Neural cell (in vitro differentiated cells): ENCODE measurements at regions not wholly inside any gene's neighbourhood (a gene's known extent, or its start where the extent isn't known, plus 50 kb on each side); places are given as distances from the start of the nearest gene placed in this dataset.

Source experiments
- H2AFZ ChIP-seq: fragments of 200-600, 300-800 bp; sonication (generic), shearing (Covaris generic); 2 replicates; pipeline ENCODE4 v1.6.0; 2014; ENCODE audit warnings: low read depth, mild to moderate bottlenecking, antibody characterized with exemption, low read length, moderate library complexity
- H3F3A ChIP-seq: fragments of 200-600 bp; shearing (Covaris generic); 2 replicates; pipeline ENCODE4 v1.6.1; 2016; ENCODE audit warnings: mild to moderate bottlenecking, moderate library complexity, mixed read lengths, antibody characterized with exemption, low read length; ENCODE audit not compliant: insufficient read depth, poor library complexity, severe bottlenecking
- H3K27ac ChIP-seq: fragments of 200-600, 300-800 bp; sonication (generic), shearing (Covaris generic); 2 replicates; pipeline ENCODE4 v1.5.1; 2014; ENCODE audit warnings: mild to moderate bottlenecking, low read length, moderate library complexity
- H3K27me3 ChIP-seq: fragments of 300-800, 200-600 bp; sonication (generic), shearing (Covaris generic); 2 replicates; pipeline ENCODE4 v1.6.0; 2014; ENCODE audit warnings: mild to moderate bottlenecking, low read depth, low read length, moderate library complexity; ENCODE audit not compliant: insufficient read depth
- H3K36me3 ChIP-seq: fragments of 300-800, 200-600 bp; sonication (generic), shearing (Covaris generic); 2 replicates; pipeline ENCODE4 v1.5.1; 2014; ENCODE audit warnings: mild to moderate bottlenecking, antibody characterized with exemption, low read length, moderate library complexity; ENCODE audit not compliant: insufficient read depth
- H3K4me2 ChIP-seq: fragments of 300-800, 200-600 bp; sonication (generic), shearing (Covaris generic); 2 replicates; pipeline ENCODE4 v1.6.0; 2014; ENCODE audit warnings: mild to moderate bottlenecking, low read length
- H3K4me3 ChIP-seq: fragments of 300-800, 200-600 bp; sonication (generic), shearing (Covaris generic); 2 replicates; pipeline ENCODE4 v1.5.1; 2014; ENCODE audit warnings: mild to moderate bottlenecking, low read length, moderate library complexity
- H3K79me2 ChIP-seq: fragments of 200-600 bp; shearing (Covaris generic); replicated peaks from 2 replicates; pipeline ENCODE4 v1.6.0; 2014; ENCODE audit warnings: mild to moderate bottlenecking, low read length, moderate library complexity; ENCODE audit not compliant: insufficient read depth
- H3K9ac ChIP-seq: fragments of 300-800, 200-600 bp; sonication (generic), shearing (Covaris generic); 2 replicates; pipeline ENCODE4 v1.6.1; 2016; ENCODE audit warnings: mild to moderate bottlenecking, low read length, mixed read lengths
- H3K9me2 ChIP-seq: fragments of 200-600 bp; shearing (Covaris generic); 2 replicates; pipeline ENCODE4 v1.6.1; 2016; ENCODE audit warnings: mild to moderate bottlenecking, low read length, mixed read lengths; ENCODE audit not compliant: insufficient read depth
- H3K9me3 ChIP-seq: fragments of 200-600, 300-800 bp; sonication (generic), shearing (Covaris generic); 2 replicates; pipeline ENCODE4 v1.6.1; 2016; ENCODE audit warnings: mild to moderate bottlenecking, mixed run types, low read length, moderate library complexity, mixed read lengths
- H4K20me1 ChIP-seq: fragments of 200-600 bp; shearing (Covaris generic); 2 replicates; pipeline ENCODE4 v1.6.1; 2016; ENCODE audit warnings: mild to moderate bottlenecking, mixed run types; ENCODE audit not compliant: insufficient read depth
- EP300 ChIP-seq: fragments of 450-650 bp; conservative IDR thresholded peaks from 2 replicates; pipeline ENCODE4 v1.6.1; 2014; ENCODE audit warnings: antibody characterized with exemption, mild to moderate bottlenecking, moderate library complexity; ENCODE audit not compliant: poor library complexity, severe bottlenecking
- EZH2 ChIP-seq: fragments of 200-600, 300-800 bp; shearing (Covaris generic), sonication (generic); IDR thresholded peaks from 2 replicates; pipeline ENCODE4 v1.6.1; 2014; ENCODE audit warnings: antibody characterized with exemption, low read length, borderline replicate concordance, mild to moderate bottlenecking; ENCODE audit not compliant: insufficient read depth, poor library complexity, severe bottlenecking
- MXI1 ChIP-seq: fragments of 450-650 bp; conservative IDR thresholded peaks from 2 replicates; pipeline ENCODE4 v1.6.1; 2014; ENCODE audit warnings: antibody characterized with exemption, mild to moderate bottlenecking; ENCODE audit not compliant: poor library complexity, severe bottlenecking
- POLR2AphosphoS5 ChIP-seq: IDR thresholded peaks from 2 replicates; pipeline ENCODE4 v1.6.1; 2012
- RAD21 ChIP-seq: fragments of 450-650 bp; conservative IDR thresholded peaks from 2 replicates; pipeline ENCODE4 v1.6.1; 2014; ENCODE audit warnings: antibody characterized with exemption, mild to moderate bottlenecking, moderate library complexity
- SMC3 ChIP-seq: fragments of 450-650 bp; conservative IDR thresholded peaks from 2 replicates; pipeline ENCODE4 v1.6.1; 2014; ENCODE audit warnings: antibody characterized with exemption, mild to moderate bottlenecking, moderate library complexity; ENCODE audit not compliant: poor library complexity
- TAF1 ChIP-seq: IDR thresholded peaks from 2 replicates; pipeline ENCODE4 v1.6.1; 2012; ENCODE audit warnings: low read depth
- TF ChIP-seq, protein P1 (sequence below): IDR thresholded peaks from 2 replicates; pipeline ENCODE4 v1.6.1; 2012; ENCODE audit warnings: borderline replicate concordance
- TF ChIP-seq, protein P2 (sequence below): fragments of 450-650 bp; IDR thresholded peaks from 2 replicates; pipeline ENCODE4 v1.5.1; 2014; ENCODE audit warnings: antibody characterized with exemption, mild to moderate bottlenecking, moderate library complexity; ENCODE audit not compliant: poor library complexity, severe bottlenecking

DNA sequence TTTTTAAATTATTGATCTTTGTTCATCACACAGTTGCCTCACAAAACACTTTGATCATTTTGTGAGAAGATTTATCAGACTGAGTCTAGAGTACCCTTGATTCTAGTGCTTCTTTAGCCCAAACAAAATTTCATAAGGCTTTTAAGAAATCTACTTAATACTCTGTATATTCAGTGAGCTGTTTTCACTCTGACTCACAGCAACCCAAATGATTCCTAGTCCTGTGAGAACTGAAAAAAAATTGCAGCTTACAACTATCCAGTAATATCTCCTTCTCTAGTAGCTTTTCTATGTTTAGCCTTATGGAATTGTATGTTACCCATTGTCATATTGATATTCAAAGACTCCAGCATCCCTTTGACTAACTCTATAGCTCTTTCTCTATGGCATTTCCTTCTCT is 915.6 kb downstream of the AMY1C start:
- Histone ChIP-seq H3K9ac (no peak overlapping the region), H3K9me3 (no peaks in the 10 kb centered on the region), H3K27ac (no peak overlapping the region), H3K79me2 (no peaks in the 10 kb centered on the region), H2AFZ (no peak overlapping the region), H3K4me3 (no peak overlapping the region), H4K20me1 (no peaks in the 10 kb centered on the region), H3K36me3 (no peaks in the 10 kb centered on the region), H3F3A (no peaks in the 10 kb centered on the region), H3K27me3 (no peaks in the 10 kb centered on the region), H3K4me2 (no peak overlapping the region), H3K9me2 (no peaks in the 10 kb centered on the region)
- TF ChIP-seq POLR2AphosphoS5 (no peak), TAF1 (no peak), MXI1 (no peak), EZH2 (no peak), SMC3 (no peak), RAD21 (no peak), EP300 (no peak)
- TF ChIP-seq, protein P1, sequence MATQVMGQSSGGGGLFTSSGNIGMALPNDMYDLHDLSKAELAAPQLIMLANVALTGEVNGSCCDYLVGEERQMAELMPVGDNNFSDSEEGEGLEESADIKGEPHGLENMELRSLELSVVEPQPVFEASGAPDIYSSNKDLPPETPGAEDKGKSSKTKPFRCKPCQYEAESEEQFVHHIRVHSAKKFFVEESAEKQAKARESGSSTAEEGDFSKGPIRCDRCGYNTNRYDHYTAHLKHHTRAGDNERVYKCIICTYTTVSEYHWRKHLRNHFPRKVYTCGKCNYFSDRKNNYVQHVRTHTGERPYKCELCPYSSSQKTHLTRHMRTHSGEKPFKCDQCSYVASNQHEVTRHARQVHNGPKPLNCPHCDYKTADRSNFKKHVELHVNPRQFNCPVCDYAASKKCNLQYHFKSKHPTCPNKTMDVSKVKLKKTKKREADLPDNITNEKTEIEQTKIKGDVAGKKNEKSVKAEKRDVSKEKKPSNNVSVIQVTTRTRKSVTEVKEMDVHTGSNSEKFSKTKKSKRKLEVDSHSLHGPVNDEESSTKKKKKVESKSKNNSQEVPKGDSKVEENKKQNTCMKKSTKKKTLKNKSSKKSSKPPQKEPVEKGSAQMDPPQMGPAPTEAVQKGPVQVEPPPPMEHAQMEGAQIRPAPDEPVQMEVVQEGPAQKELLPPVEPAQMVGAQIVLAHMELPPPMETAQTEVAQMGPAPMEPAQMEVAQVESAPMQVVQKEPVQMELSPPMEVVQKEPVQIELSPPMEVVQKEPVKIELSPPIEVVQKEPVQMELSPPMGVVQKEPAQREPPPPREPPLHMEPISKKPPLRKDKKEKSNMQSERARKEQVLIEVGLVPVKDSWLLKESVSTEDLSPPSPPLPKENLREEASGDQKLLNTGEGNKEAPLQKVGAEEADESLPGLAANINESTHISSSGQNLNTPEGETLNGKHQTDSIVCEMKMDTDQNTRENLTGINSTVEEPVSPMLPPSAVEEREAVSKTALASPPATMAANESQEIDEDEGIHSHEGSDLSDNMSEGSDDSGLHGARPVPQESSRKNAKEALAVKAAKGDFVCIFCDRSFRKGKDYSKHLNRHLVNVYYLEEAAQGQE: no peak
- TF ChIP-seq, protein P2, sequence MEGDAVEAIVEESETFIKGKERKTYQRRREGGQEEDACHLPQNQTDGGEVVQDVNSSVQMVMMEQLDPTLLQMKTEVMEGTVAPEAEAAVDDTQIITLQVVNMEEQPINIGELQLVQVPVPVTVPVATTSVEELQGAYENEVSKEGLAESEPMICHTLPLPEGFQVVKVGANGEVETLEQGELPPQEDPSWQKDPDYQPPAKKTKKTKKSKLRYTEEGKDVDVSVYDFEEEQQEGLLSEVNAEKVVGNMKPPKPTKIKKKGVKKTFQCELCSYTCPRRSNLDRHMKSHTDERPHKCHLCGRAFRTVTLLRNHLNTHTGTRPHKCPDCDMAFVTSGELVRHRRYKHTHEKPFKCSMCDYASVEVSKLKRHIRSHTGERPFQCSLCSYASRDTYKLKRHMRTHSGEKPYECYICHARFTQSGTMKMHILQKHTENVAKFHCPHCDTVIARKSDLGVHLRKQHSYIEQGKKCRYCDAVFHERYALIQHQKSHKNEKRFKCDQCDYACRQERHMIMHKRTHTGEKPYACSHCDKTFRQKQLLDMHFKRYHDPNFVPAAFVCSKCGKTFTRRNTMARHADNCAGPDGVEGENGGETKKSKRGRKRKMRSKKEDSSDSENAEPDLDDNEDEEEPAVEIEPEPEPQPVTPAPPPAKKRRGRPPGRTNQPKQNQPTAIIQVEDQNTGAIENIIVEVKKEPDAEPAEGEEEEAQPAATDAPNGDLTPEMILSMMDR: no peak

DNA sequence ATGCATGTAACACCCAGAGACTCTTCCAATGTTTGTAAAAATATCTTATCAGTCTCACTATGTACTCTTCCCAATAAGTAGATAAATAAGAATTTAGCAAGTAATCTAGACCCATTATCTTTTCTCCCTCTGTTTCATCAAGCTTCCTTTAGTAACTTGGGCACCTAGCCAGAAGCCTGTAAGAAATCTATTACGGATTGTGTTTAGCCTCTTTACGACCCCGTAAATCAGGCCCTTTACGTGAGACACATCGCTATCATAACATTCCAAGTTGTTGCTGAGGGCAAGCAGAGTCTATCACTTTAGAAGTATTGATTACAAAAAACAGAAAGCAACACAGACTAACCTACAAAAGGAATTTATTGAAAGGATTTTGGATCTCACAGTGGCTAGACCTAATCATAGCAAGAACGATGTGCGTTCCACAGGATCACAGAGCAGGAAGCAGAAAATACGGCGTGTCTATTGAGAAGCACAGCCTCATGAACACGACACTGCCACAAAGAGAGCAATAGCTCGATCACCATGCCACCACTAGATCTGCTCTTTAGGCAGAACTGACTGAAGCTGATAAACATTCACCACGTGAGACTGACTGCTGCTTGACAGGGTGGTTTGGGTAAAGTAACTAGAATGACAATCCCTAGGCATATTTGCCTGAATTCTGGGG is 922.1 kb downstream of the AMY1C start:
- Histone ChIP-seq H2AFZ (no peak overlapping the region), H3K4me2 (no peak overlapping the region), H3K27ac (no peak overlapping the region), H3K27me3 (no peaks in the 10 kb centered on the region), H3K79me2 (no peaks in the 10 kb centered on the region), H3K4me3 (no peak overlapping the region), H3K36me3 (no peaks in the 10 kb centered on the region), H3K9me2 (no peaks in the 10 kb centered on the region), H3K9ac (no peak overlapping the region), H3K9me3 (no peaks in the 10 kb centered on the region), H3F3A (no peaks in the 10 kb centered on the region), H4K20me1 (no peaks in the 10 kb centered on the region)
- no peak for TF ChIP-seq EP300
- no peak for TF ChIP-seq SMC3
- TF ChIP-seq, protein P1: no peak
- no peak for TF ChIP-seq MXI1
- no peak for TF ChIP-seq RAD21
- TF ChIP-seq EZH2: no peak
- TF ChIP-seq, protein P2: no peak
- TF ChIP-seq POLR2AphosphoS5: no peak
- no peak for TF ChIP-seq TAF1
